Prostate gland (tissue), 2 donors: ENCODE measurements at regions not wholly inside any gene's neighbourhood (a gene's known extent, or its start where the extent isn't known, plus 50 kb on each side); places are given as distances from the start of the nearest gene placed in this dataset.

Experiments used
- DNase-seq: peaks from one replicate; pipeline ENCODE4 v3.0.0-alpha.2; 2019; ENCODE audit warnings: low spot score
- H3K27ac ChIP-seq, 2 donors: fragments of 200-600 bp; sonication (generic); 2 replicates each; pipeline ENCODE4 v1.5.1; 2017 to 2019
- H3K27me3 ChIP-seq: fragments of 200-600 bp; sonication (generic); replicated peaks from 2 replicates; pipeline ENCODE4 v1.5.1; 2019; ENCODE audit not compliant: insufficient read depth
- H3K36me3 ChIP-seq, 2 donors: fragments of 200-600 bp; sonication (generic); 1 replicate in 1 of 2; 2 replicates in 1 of 2; pipeline versions ENCODE4 v1.5.1 to v1.8.1; 2017 to 2019
- H3K4me1 ChIP-seq: fragments of 200-600 bp; sonication (generic); replicated peaks from 2 replicates; pipeline ENCODE4 v1.5.1; 2019
- H3K4me3 ChIP-seq, 2 donors: fragments of 200-600 bp; sonication (generic); 2 replicates each; pipeline ENCODE4 v1.5.1; 2017 to 2019
- H3K9me3 ChIP-seq: fragments of 200-600 bp; sonication (generic); 2 replicates; pipeline ENCODE4 v1.5.1; 2017
- POLR2A ChIP-seq: fragments of 450-650 bp; IDR thresholded peaks from one replicate; pipeline ENCODE4 v1.6.1; 2016; ENCODE audit warnings: antibody characterized with exemption, mild to moderate bottlenecking
- POLR2AphosphoS5 ChIP-seq: sonication (generic); formaldehyde crosslinking; IDR thresholded peaks from one replicate; pipeline ENCODE4 v1.6.1; 2017; ENCODE audit warnings: antibody characterized with exemption
- WGBS: methylation state at CpG from one replicate; pipeline ENCODE4 v1.1.5; 2018; 5-methylcytosine and 5-hydroxymethylcytosine counted together
- intact Hi-C: fragments of 100-400 bp; cut with DNase I; formaldehyde crosslinking; loops from one replicate; pipeline ENCODE4 v1.14.2; 2022
- TF ChIP-seq, protein P1 (sequence below), 4 experiments: fragments of 200-600 bp in 2 of 4; fragments of 450-650 bp in 2 of 4; sonication (generic) in 2 of 4; IDR thresholded peaks; 1 replicate in 3 of 4; 2 replicates in 1 of 4; pipeline ENCODE4 v1.5.1; 2016 to 2019; ENCODE audit warnings: antibody characterized with exemption in 4 of 4, mild to moderate bottlenecking in 2 of 4, moderate library complexity in 2 of 4

DNA sequence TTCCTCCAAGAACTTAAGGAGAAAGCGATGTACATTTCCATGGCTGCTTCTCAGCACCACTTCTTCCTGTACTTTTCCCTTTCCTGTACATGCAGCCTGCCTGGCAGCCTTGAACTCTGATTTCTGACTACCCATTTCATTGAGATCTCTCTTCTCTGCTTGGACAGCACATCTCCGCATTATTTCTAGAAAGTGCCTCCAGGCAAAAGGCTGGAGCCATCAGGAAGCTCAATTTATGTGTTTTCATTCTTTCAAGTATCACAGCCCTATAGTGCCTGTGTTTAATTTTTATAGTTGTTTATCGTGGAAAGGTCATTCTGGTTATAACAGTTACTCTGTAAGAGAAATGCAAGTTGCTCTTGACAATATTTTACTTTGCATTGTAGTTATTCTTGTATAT lies 688.0 kb upstream of the ANKRD30A start:
- 57% methylated on average over 3 of the region's 3 CpGs for WGBS
- Histone ChIP-seq H3K36me3 (no peaks in the 10 kb centered on the region), H3K27me3 (no peaks in the 10 kb centered on the region), H3K27ac (no peak overlapping the region), H3K9me3 (no peaks in the 10 kb centered on the region), H3K4me3 (no peak overlapping the region), H3K4me1 (no peaks in the 10 kb centered on the region)
- intact Hi-C loops, result no loop called here
- TF ChIP-seq POLR2AphosphoS5 (no peak), POLR2A (no peak)
- TF ChIP-seq, protein P1, sequence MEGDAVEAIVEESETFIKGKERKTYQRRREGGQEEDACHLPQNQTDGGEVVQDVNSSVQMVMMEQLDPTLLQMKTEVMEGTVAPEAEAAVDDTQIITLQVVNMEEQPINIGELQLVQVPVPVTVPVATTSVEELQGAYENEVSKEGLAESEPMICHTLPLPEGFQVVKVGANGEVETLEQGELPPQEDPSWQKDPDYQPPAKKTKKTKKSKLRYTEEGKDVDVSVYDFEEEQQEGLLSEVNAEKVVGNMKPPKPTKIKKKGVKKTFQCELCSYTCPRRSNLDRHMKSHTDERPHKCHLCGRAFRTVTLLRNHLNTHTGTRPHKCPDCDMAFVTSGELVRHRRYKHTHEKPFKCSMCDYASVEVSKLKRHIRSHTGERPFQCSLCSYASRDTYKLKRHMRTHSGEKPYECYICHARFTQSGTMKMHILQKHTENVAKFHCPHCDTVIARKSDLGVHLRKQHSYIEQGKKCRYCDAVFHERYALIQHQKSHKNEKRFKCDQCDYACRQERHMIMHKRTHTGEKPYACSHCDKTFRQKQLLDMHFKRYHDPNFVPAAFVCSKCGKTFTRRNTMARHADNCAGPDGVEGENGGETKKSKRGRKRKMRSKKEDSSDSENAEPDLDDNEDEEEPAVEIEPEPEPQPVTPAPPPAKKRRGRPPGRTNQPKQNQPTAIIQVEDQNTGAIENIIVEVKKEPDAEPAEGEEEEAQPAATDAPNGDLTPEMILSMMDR (IDR thresholded peaks at IDR 0.05), result no peak
- DNase-seq, result no peak

DNA sequence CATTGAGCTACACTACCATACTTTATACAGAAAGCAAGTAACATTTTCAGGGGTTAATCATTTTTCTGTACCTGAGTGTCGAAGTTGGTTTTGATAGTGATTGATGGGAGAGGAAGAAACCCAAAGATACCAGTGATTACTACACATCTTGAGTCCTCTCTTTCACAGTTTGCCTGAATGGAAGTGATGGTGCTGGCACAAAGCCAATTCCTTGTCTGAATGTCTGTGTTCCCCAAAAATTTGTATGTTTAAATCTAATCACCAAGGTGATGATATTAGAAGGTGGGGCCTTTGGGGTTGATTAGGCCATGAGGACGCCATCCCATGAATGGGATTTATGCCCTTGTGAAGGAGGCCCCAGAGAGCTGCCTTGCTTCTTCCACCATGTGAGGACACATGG lies 696.9 kb upstream of the ANKRD30A start:
- TF ChIP-seq POLR2A (no peak), POLR2AphosphoS5 (no peak)
- TF ChIP-seq, protein P1 (IDR thresholded peaks at IDR 0.05), result no peak
- H3K36me3 ChIP-seq, result no peaks in the 10 kb centered on the region
- no peak overlapping the region for H3K27ac ChIP-seq
- intact Hi-C loops, result no loop called here
- H3K9me3 ChIP-seq, result no peaks in the 10 kb centered on the region
- H3K27me3 ChIP-seq, result no peaks in the 10 kb centered on the region
- 96% methylated on average over 2 of the region's 2 CpGs for WGBS
- DNase-seq, result no peak
- H3K4me3 ChIP-seq, result no peak overlapping the region
- H3K4me1 ChIP-seq, result no peaks in the 10 kb centered on the region

DNA sequence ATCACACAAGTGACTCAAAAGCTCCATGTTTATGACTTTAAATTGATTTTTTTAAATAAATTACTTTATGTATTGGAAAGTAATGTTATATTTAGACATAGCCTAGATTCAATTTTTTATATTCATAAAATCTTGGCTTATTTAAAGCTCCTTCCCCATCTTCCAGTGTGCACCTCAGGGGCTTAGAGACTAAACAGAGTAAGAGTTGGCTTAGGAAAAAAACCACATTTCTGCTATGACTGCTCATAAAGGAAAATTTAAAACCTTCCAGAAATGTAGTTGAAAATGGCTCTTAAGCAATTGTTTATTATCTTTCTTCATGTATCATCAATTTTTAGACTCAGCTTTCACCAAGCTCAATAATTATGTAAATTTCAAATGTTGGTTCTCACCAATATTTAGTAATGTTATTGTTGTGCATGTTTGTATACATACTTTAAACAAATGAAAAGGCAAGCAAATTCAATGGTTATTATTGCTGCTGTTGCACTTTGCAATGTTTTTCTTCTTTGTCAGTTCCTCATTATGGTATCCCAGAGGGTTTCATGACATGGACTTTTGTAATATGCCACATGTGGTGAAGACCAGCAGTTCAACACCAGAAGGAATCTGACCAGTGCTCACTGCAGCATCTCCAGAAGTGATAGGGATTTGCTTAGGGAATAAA lies 700.1 kb upstream of the ANKRD30A start:
- Histone ChIP-seq H3K27me3 (no peaks in the 10 kb centered on the region), H3K9me3 (no peaks in the 10 kb centered on the region), H3K27ac (no peak overlapping the region), H3K36me3 (no peaks in the 10 kb centered on the region), H3K4me1 (no peaks in the 10 kb centered on the region), H3K4me3 (no peak overlapping the region)
- TF ChIP-seq POLR2A, result no peak
- no peak for TF ChIP-seq POLR2AphosphoS5
- TF ChIP-seq, protein P1 (IDR thresholded peaks at IDR 0.05), result no peak
- intact Hi-C loops, result no loop called here
- no peak for DNase-seq

DNA sequence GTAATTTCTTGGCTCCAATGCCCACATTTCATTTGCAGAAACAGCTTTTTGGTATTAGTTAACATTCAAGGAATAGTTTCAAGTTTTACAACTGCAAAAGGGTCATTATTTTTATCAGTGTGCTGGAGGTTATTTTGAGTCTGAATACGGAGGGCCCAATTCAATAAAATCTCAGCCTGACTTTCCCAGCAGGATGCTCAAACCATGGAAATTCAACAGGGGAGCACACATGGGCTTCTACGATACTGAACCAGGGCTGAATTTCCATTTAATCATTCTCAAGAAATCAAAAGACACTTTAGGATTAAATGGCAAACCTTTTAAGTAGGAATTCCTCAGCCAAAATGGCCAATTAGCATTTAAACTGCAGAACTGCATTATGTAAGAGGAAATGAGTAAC lies 700.9 kb upstream of the ANKRD30A start:
- Histone ChIP-seq H3K36me3 (no peaks in the 10 kb centered on the region), H3K4me1 (no peaks in the 10 kb centered on the region), H3K27me3 (no peaks in the 10 kb centered on the region), H3K9me3 (no peaks in the 10 kb centered on the region), H3K4me3 (no peak overlapping the region), H3K27ac (no peak overlapping the region)
- TF ChIP-seq POLR2A (no peak), POLR2AphosphoS5 (no peak)
- TF ChIP-seq, protein P1 (IDR thresholded peaks at IDR 0.05), result no peak
- intact Hi-C loops, result no loop called here
- 47% methylated on average over 2 of the region's 2 CpGs for WGBS
- no peak for DNase-seq

DNA sequence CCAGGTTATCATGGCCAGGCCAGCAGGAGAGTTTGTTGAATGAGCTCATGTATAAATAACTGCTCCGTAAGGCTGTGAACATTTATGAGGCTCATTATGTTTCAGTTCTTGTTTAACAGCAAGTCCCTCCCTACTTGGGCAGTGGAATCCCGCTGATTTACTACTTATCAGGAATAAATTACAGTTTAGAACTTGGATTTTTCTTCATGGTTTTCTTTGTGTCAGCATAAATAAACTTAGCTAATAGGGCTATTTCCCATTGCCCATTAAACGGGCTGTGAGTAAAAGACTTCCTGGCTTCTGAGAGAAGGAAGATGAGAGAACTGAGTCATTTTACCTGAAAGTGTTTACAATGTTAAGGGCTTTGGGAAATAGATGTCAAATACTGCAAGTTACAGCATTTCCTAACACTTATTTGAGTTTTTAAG lies 701.6 kb upstream of the ANKRD30A start:
- no peaks in the 10 kb centered on the region for H3K9me3 ChIP-seq
- DNase-seq, result peak; percentile 9
- no peaks in the 10 kb centered on the region for H3K36me3 ChIP-seq
- no peak overlapping the region for H3K27ac ChIP-seq
- WGBS, result 12% methylated on average over 3 of the region's 3 CpGs
- H3K4me3 ChIP-seq, result no peak overlapping the region
- H3K27me3 ChIP-seq, result no peaks in the 10 kb centered on the region
- TF ChIP-seq POLR2AphosphoS5, result peak; percentile 56
- TF ChIP-seq, protein P1 (IDR thresholded peaks at IDR 0.05), result no peak
- no peaks in the 10 kb centered on the region for H3K4me1 ChIP-seq
- intact Hi-C loops, result no loop called here
